ENCODE measurements at regions not wholly inside any gene's neighbourhood (a gene's known extent, or its start where the extent isn't known, plus 50 kb on each side); places are given as distances from the start of the nearest gene placed in this dataset.

DNA sequence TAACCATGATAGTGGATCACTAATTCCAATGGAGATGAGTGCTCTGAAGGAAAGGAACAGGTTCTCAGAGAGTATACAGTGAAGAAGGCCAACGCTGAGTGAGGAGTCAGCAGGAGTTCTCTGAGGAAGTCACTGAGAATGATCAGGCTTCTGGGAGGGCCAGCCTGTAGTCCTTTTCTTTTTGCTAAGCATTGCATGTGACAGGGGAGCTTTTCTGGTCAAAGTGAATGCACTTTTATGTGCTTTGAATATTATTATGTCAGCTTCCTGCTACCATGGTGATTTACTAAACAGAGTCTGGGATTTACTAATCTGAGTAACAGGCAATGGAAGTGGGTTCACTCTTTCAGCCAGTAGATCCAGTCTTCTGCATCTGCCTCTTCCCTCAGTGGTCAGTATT, 81.1 kb upstream of the SERP2 start:
- peak in 1 of 2 donors; percentile 49 for ATAC-seq
- no peak overlapping the region for H3K4me3 ChIP-seq
- peaks cover 9% of the 10 kb centered on the region for H3K4me1 ChIP-seq
- H3K27ac ChIP-seq = no peak overlapping the region
- intact Hi-C loops (cut with DNase I) = no loop called here
- TF ChIP-seq, protein P1, sequence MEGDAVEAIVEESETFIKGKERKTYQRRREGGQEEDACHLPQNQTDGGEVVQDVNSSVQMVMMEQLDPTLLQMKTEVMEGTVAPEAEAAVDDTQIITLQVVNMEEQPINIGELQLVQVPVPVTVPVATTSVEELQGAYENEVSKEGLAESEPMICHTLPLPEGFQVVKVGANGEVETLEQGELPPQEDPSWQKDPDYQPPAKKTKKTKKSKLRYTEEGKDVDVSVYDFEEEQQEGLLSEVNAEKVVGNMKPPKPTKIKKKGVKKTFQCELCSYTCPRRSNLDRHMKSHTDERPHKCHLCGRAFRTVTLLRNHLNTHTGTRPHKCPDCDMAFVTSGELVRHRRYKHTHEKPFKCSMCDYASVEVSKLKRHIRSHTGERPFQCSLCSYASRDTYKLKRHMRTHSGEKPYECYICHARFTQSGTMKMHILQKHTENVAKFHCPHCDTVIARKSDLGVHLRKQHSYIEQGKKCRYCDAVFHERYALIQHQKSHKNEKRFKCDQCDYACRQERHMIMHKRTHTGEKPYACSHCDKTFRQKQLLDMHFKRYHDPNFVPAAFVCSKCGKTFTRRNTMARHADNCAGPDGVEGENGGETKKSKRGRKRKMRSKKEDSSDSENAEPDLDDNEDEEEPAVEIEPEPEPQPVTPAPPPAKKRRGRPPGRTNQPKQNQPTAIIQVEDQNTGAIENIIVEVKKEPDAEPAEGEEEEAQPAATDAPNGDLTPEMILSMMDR (IDR thresholded peaks at IDR 0.05) = no peak
- no peaks in the 10 kb centered on the region for H3K9me3 ChIP-seq
- no peak for DNase-seq
- no peaks in the 10 kb centered on the region for H3K27me3 ChIP-seq (ENCODE audit: low read depth)
- H3K36me3 ChIP-seq = no peaks in the 10 kb centered on the region

DNA sequence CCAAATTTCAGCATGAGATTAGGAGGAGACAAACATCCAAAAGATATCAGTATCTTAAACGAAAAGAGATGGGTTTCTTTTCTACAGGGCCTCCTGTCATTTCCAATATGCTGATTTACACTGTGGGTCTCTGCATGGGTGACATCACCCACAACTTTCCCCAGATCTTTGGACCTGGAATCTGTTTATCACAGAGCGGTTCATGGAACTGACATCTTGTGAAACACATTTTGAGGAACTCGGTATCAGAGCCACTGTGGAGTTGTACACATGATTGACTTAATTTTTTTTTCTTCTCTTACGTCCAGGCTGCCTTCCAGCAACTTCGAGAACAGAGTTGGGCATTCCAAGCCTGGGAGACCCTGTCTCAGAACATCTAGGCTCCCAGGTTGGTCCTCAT, 80.2 kb upstream of the SERP2 start:
- intact Hi-C loops (cut with DNase I) = no loop called here
- TF ChIP-seq, protein P1 (IDR thresholded peaks at IDR 0.05) = no peak
- no peak for DNase-seq
- peaks cover 9% of the 10 kb centered on the region for H3K4me1 ChIP-seq
- H3K27me3 ChIP-seq (ENCODE audit: low read depth) = no peaks in the 10 kb centered on the region
- H3K4me3 ChIP-seq = no peak overlapping the region
- peak in 1 of 2 donors; percentile 9 for ATAC-seq
- no peaks in the 10 kb centered on the region for H3K9me3 ChIP-seq
- H3K27ac ChIP-seq = peak overlapping the region; percentile 15
- H3K36me3 ChIP-seq = no peaks in the 10 kb centered on the region

DNA sequence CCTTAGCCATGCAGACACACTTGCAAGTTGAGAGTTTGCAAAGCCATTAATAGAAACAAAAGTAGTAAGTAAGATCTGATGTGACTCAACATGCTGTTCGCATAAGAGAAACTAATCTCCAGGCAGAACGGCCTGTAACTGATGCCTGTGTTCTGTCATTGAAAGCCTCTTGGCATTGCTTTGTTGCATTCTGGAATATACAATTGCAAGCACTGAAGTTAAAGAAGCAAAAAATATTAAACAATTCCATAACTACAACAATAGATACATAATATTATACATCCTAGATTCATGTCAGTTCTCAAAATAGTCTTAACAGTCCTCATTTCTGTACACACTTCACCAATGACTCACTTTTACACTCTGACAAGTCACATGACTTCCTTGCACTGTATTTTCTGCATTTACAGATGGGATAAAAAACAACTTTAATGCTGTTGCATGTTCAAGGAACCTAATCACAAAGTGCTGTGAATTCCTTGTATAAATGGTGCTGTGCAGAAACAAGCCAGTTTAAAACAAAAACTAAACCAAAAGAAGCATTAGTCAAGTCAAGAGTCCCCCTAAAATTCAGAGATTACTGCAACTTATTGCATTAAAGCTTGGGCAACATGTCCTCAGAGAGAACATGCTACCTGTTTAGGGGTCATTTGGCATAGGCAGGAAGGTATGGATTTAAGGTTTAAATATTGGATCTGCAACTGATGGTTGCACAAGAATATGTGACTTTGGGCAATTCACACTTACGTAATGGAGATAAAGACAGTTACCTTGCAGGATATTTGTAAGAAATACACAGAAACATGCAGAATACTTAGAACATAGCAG, 79.5 kb upstream of the SERP2 start:
- Histone ChIP-seq H3K36me3 (no peaks in the 10 kb centered on the region), H3K9me3 (no peaks in the 10 kb centered on the region), H3K27me3 (ENCODE audit: low read depth) (no peaks in the 10 kb centered on the region), H3K4me3 (no peak overlapping the region), H3K4me1 (peaks cover 9% of the 10 kb centered on the region), H3K27ac (peak overlapping the region; percentile 15)
- TF ChIP-seq, protein P1 (IDR thresholded peaks at IDR 0.05) = no peak
- no peak for DNase-seq
- intact Hi-C loops (cut with DNase I) = no loop called here
- ATAC-seq = peak; percentile 32 to 64

GRCh38 chr13:44294876-44295275, 78.7 kb upstream of the SERP2 start:
- H3K4me1 ChIP-seq = peaks cover 9% of the 10 kb centered on the region
- DNase-seq (no peak), ATAC-seq (peak in 1 of 2 donors; percentile 5)
- no peak overlapping the region for H3K4me3 ChIP-seq
- TF ChIP-seq, protein P1 (IDR thresholded peaks at IDR 0.05) = no peak
- no peaks in the 10 kb centered on the region for H3K36me3 ChIP-seq
- H3K27me3 ChIP-seq (ENCODE audit: low read depth) = no peaks in the 10 kb centered on the region
- H3K27ac ChIP-seq = no peak overlapping the region
- no peaks in the 10 kb centered on the region for H3K9me3 ChIP-seq
- intact Hi-C loops (cut with DNase I) = no loop called here

GRCh38 chr13:44296856-44297255, 76.8 kb upstream of the SERP2 start:
- Histone ChIP-seq H3K27me3 (ENCODE audit: low read depth) (no peaks in the 10 kb centered on the region), H3K36me3 (no peaks in the 10 kb centered on the region), H3K27ac (no peak overlapping the region), H3K9me3 (no peaks in the 10 kb centered on the region), H3K4me1 (peaks cover 24% of the 10 kb centered on the region), H3K4me3 (no peak overlapping the region)
- TF ChIP-seq, protein P1 (IDR thresholded peaks at IDR 0.05) = no peak
- ATAC-seq (no peak), DNase-seq (no peak)
- intact Hi-C loops (cut with DNase I) = no loop called here

All from lower lobe of right lung (tissue), 2 donors.